ENCODE measurements at regions not wholly inside any gene's neighbourhood (a gene's known extent, or its start where the extent isn't known, plus 50 kb on each side); places are given as distances from the start of the nearest gene placed in this dataset.
"Not testable (repeated sequence)": the region's sequence is repeated elsewhere in the genome, so short reads cannot be mapped to it uniquely, and the experiment has no call there.

DNA sequence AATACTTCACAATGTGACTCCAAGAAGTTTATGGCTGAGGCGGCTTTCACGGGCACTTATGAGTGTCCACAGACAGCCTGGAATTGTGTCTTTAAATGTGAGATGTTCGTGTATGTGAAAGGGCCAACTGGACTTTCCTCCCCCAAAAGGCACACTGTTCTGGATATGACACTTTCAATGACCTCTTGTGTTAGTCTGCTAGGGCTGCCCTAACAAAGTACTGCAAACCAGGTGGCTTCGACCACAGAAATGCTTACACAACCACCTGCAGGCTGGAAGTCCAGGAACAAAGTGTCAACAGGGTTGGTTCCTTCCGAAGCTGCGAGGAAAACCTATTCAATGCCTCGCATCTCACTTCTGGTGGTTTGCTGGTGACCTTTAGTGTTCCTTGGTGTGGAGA, 281.7 kb downstream of the ANAPC1 start:
- not testable (repeated sequence) for DNase-seq (ENCODE audit: low read depth in 1 of 2, low spot score in 1 of 2)

DNA sequence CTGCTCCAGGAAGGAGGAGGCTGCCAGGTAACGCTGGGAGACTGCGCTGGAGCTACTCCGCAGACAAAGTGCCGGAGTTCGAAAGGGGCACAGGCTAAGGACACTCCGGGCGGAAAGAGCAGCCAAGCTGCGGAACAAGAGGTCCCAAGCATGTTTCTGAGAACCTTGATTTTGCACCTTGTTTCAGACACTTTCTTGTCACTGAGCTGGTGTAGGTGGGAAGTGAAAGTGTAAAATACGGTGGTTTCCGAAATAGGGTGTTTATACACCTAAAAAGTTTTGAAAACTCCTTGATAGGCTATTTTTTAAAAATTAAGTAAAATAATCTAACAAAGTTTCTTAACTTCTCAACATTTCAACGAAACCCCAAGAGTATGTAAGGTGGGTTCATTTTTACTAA, 278.2 kb downstream of the ANAPC1 start:
- DNase-seq (ENCODE audit: low read depth in 1 of 2, low spot score in 1 of 2): not testable (repeated sequence)

DNA sequence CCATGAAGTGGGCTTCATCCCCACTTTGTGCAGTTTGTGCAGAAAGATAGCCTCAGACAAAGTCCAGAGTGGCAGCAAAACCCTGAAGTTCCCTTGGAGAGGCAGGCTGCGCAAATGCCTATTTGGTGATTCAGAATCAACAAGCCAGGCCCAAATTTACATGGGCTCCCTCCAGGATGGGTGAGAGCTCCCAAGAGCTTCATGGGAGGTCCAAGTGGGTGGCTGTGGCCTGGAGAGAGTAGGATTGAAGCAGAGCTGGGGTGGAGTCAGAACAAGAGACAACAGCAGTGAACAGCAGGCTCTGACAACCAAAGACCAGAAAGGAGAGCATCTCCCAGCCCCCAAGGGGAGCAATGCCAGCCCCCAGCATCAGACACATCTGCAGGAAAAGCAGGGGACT, 277.4 kb downstream of the ANAPC1 start:
- DNase-seq (ENCODE audit: low read depth in 1 of 2, low spot score in 1 of 2): not testable (repeated sequence)

DNA sequence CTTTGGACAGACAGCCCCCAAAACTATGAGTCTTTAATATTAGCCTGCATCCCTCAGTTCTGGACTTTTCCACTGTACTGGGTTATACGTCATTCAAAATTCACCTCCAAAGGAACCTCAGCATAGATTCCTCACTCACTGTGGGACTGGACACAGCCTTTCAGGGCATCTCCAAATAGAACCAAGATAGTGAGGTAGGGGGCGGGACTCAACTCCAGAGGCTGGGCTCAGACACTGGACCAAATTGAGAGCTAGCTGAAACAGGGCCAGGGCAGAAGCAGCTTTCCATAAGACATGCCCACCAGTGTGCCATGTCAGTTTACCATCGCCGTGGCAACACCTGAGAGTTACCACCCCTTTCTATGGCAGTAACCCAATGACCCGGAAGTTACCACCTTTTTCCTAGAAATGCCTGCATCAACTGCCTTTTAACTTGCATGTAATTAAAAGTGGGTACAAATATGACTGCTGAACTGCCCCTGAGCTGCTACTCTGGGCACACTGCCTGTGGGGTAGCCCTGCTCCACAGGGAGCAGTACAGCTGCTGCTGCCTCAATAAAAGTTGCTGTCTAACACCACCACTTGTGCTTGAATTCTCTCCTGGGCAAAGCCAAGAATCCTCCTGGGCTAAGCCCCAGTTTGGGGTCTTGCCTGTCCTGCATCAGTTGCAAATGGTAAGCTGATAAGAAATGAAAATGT, 274.7 kb downstream of the ANAPC1 start:
- DNase-seq (ENCODE audit: low read depth in 1 of 2, low spot score in 1 of 2): not testable (repeated sequence)

DNA sequence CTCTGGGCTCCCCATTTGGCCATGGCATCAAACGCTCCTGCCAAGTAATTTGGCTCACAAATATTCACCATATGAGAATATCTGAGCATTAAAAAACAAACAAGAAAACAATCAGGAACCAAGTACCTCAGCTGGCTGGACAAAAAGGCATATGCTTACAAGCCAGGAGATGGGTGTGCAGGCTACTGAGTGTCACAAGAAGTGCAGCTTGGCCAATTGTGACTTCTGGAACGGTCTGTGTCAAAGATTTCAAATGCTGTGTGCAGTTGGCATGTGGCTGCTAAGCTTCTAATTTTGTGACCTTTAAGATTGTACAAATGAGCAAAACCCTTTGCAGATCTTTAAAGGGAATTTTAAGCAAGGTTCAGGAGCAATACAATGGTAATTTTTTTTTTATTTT, 274.0 kb downstream of the ANAPC1 start:
- not testable (repeated sequence) for DNase-seq (ENCODE audit: low read depth in 1 of 2, low spot score in 1 of 2)

DNA sequence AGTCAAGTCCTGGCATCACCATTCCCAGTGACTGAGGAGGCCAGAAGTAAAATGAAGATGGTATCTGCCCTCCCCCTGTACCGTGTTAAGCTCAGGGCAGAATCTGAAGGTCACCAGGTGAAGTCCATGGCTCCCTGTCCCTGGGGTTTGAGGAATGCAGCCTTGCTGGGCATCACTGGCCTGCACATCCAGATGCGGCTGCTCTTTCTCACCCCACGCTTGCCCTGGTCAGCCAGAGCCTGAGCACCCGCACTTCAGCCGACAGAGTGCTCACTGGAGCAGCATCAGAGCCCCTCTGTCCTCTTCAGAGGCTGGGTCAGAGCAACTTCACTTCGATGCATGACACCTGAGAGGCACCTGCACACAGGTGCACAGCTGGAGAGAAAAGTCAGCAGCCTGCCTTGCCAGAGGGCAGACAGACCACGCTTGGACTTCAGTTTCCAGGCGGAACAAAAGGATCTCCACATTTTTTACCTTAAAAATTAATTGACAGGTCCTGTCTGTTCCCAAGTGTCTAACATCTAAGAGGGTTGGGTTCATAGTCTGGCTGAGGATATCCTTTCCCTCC, 267.3 kb downstream of the ANAPC1 start:
- DNase-seq (ENCODE audit: low read depth in 1 of 2, low spot score in 1 of 2): no peak

DNA sequence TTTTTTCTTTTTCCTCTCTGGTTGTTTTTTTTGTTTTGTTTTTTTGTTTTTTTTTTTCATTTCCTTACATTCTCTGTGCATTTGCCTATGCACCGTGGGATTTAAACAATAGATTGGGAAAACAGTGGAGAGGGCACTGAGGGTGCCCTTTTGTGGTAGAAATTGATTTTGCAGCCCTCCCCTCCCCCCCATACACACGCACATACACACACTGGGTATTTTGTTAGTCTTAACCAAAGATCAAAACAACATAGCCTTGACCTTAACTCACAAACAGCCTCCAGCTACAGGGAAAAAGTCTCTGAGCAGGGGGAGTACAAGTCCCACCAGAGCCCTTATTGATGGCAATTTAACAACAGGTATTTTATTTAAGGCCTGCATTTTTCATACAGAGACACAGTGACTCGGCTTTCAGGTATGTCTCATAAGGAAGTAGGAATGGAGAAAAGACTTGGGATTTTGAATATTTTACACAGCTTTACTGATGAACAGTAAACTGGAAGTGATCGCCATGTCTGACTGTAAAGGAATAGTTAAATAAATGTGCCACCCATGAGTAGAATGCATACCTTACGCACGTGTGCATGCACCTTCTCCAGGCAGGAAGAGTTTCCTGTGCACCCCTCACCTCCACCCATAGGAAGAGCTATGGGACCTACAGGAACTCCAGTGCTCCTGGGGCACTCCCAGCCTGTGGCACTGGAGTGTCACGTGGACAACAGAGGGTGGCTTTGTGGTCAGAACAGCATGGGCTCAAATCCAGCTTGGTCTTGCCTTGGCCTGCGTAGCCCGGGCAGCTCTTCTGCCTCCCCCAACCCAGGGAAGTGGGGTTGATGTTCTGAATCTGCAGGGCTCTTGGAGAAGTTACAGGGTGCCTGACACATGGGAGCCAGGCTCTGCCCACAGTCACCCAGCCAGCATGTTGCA, 266.4 kb downstream of the ANAPC1 start:
- DNase-seq (ENCODE audit: low read depth in 1 of 2, low spot score in 1 of 2): no peak

DNA sequence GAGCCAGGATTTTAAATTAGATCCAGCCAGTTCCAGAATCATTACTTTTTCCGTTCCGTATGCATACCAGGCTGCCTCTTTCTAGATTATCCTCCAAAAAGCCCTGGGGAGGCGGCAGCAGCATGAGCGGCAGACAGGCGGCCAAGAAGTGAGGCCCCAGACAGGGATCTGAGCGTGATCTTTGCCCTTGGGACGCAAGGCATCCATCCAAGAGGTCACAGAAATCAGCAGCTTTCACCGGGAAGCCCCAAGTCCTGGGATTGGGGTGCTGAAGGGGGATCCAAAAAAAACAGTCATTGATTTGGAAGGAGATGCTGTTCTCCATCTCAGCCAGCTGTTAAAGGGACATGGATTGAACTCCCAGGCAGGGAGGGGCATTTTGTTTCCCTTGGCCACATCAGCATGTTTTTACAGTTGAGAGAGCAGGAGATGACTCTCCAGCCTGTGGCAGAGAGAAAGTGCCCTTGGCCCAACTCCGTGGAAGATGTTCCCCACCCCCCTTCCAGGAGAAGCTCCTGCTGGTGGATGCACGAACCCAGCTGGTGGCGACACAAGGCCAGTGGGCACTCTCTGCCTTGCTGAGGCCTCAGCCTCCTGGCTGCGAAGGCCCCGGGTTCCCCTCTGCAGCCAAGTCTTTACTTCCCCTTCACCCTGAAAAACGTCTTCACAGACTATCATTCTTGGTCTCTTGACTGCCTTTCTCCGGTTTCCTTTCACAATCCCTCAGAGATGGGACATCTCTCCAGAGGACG, 265.6 kb downstream of the ANAPC1 start:
- DNase-seq (ENCODE audit: low read depth in 1 of 2, low spot score in 1 of 2): no peak

DNA sequence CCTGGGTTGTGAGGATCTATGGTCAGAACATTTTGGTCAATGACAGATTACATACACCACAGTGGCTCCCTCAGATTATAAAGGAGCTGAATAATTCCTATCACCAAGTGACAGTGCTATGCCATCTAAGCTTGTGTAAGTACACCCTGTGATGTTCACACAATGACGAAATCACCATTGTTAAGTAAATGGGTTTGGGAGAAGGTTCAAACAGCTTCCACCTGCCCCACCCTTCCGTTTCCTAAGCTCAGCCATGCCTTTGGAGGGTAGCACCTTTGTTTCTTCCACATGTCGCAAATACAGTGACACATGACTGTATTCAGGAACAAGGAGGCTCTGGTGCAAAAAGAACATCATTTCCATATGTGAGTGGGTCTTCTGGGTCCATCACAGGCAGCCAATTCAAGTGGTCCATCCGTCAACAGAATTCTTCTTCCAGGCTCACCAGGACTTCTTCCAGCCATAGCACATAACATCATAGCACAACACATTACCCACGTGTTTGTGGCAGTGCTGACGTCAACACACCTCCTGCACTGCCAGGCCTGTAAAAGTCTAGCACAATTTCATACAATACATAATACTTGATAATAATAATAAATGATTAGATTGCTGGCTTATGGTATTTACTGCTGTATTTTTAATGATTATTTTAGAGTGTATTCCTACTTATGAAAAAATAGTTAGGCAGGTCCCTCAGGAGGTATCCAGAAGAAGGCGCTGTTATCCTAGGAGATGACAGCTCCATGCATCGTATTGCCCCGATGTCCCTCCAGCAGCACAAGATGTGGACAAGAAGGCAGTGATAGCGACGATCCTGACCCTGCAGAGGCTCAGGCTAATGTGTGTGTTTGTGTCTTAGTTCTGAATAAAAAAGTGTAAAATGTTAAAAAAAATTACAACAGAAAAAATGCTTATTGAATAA, 264.8 kb downstream of the ANAPC1 start:
- no peak for DNase-seq (ENCODE audit: low read depth in 1 of 2, low spot score in 1 of 2)

DNA sequence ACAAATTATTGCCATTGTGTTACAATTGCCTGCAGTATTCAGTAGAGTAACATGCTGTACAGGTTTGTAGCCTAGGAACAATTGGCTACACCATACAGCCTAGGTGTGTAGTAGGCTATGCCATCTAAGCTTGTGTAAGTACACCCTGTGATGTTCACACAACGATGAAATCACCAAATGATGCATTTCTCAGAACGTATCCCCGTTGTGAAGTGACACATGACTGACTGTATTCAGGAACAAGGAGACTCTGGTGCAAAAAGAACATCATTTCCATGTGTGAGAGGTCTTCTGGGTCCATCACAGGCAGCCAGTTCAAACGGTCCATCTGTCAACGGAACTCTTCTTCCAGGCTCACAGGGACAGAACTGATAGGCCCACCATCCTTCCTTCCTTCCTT, 263.7 kb downstream of the ANAPC1 start:
- no peak for DNase-seq (ENCODE audit: low read depth in 1 of 2, low spot score in 1 of 2)

DNA sequence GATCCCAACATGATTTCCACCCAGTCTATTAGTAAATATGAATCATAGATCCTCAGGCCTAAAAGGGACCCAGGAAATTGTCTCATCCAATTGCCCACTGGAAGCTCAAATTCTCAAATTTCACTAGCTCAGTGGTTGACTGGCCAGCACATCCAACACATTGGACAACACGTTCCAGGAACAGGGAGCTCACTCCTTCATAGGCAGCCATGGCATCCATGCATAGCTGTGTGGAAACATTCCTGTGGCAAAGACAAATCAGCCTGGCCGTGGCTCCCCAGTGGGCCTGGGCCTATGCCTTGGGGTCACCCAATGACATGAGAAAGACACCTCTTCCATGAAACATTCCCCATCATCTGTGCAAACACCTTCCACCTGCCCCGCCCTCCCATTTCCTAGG, 261.1 kb downstream of the ANAPC1 start:
- DNase-seq (ENCODE audit: low read depth in 1 of 2, low spot score in 1 of 2): no peak

DNA sequence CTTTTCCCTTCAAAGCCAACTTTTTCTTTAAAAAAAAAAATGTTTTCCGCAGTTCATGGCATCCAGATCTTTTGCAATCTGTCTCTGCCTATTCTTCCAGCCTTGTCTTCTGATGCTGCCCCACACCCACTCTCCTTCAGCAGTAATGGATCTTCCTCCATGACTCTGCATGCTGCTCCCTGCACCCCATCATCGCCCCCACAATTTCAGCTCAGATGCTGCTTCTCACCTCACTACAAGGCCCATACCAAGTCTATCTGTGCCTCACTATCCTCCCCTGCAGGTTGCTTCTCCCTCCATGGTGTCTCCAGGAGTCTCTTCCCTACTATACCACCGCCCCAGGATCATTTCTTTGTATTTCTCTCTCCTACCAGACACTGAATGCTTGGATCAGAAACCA, 260.6 kb downstream of the ANAPC1 start:
- DNase-seq (ENCODE audit: low read depth in 1 of 2, low spot score in 1 of 2): no peak

DNA sequence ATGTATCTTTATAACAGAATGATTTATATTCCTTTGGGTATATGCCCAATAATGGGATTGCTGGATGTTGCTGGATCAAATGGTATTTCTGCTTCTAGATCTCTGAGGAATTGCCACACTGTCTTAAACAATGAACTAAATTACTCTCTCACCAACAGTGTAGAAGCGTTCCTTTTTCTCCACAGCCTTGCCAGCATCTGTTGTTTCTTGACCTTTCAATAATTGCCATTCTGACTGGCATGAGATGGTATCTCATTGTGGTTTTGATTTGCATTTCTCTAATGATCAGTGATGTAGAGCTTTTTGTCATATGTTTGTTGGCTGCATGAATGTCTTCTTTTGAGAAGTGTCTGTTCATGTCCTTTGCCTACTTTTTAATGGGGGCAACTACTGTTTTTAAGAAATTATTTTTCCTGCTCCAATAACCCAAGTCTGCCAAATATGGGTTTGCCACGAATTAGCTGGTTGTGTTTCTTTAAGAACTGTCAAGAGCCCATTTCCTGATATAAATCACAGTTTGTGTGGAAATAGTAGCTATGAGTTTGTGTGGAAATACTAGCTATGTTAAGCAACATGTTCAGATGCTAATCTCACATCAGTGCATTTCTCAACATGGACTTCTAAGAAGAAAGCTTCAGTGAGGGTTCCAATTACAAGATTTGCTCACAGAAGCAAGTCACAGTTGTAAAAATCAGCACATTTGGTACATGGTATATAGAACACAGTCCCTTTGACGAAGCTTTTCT, 259.4 kb downstream of the ANAPC1 start:
- no peak for DNase-seq (ENCODE audit: low read depth in 1 of 2, low spot score in 1 of 2)

DNA sequence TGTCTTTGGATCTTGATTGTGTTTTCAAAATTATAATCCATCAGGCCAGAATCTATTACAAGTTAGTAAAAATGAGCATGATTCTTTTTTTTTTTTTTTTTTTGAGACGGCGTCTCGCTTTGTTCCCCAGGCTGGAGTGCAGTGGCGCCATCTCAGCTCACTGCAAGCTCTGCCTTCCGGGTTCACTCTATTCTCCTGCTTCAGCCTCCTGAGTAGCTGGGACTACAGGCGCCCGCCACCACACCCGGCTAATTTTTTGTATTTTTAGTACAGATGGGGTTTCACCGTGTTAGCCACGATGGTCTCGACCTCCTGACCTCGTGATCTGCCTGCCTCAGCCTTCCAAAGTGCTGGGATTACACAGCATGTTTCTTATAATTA, 258.8 kb downstream of the ANAPC1 start:
- DNase-seq (ENCODE audit: low read depth in 1 of 2, low spot score in 1 of 2): not testable (repeated sequence)

DNA sequence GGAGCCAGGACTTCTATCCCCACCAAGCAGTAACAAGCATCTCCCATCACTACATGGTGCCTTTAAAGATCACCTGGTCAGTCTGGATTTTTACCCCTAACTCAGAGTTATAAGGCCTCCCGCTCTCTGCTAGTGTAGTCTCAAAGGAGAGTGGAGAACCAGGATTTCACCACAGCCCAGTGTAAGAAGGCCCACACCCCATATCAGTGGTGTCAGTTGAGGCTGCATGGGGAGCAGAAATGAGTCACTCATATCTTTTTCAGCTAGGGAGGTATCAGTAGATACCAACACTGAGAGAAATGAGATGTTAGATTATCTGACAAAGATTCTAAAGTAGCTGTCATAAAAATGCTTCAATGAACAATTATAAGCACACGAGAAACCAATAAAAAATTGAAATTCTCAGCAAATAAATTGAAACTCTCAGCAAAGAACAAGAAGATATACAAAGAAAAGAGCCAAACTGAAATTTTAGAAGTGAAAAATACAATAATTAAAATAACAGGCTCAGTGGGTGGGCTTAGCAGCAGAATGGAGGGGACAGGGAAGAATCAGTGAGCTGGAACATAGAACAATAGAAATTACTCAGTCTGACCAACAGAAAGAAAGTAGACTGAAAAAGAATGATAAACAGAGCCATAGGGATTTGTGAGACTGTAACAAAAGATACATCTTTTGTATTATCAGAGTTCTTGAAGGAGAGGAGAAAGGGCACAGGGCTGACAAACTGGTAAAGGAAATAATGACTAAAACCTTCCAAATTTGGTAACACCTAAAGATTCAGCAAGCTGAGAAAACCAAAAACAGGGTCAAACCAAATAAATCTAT, 257.7 kb downstream of the ANAPC1 start:
- no peak for DNase-seq (ENCODE audit: low read depth in 1 of 2, low spot score in 1 of 2)

DNA sequence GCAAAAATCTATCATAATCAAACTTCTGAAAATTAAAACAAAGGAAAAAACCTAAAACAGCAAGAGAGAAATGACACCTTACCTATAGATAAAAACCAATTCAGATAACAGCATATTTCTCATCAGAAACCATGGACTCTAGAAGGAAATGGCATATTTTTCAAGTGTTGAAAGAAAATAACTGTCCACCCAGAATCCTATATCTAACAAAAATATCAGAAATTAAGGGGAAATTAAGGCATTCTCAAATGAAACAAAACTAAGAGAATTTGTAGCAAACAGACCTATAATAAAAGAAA, 257.2 kb downstream of the ANAPC1 start:
- DNase-seq (ENCODE audit: low read depth in 1 of 2, low spot score in 1 of 2): no peak

DNA sequence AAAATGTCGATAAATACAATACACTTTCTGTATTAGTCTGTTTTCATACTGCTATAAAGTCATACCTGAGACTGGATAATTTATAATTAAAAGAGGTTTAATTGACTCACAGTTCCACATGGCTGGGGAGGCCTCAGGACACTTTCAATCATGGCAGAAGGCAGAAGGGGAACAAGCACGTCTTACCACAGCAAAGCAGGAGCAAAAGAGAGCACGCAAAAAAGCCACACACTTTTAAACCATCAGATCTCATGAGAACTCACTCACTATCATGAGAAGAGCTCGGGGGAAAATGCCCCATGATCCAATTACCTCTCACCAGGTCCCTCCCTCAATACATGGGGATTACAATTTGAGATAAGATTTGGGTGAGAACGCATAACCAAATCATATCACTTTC, 256.7 kb downstream of the ANAPC1 start:
- no peak for DNase-seq (ENCODE audit: low read depth in 1 of 2, low spot score in 1 of 2)

DNA sequence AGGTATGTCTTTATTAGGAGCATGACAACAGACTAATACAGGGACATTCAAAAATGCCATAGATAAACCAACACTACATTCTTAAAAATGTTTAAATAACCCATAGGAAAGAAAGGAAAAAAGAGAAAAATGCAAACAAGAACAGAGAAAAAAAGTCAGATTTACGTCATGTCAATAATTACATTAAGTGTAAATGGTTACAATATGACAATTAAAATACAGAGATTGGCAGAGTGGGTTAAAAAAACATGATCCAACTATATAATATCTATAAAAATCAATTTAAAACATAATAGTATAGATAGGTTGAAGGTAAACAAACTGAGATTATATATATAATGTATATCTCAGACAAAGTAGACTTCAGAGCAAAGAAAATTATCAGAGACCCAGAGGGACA, 255.8 kb downstream of the ANAPC1 start:
- DNase-seq (ENCODE audit: low read depth in 1 of 2, low spot score in 1 of 2): no peak

DNA sequence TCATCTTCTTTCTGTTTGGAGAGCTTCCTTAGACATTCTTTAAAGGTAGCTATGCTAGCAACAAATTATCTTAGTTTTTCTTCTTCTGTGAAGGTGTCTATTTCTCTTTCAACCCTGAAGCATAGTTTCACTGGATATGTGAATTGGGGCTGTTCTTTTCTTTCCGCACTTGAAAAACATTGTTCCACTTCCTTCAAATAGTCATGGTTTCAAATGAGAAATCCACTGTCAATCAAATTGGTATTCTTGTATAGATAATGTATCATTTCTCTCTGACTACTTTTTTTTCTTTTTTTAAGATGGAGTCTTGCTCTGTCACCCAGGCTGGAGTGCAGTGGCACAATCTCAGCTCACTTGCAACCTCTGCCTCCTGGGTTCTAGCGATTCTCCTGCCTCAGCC, 254.0 kb downstream of the ANAPC1 start:
- DNase-seq (ENCODE audit: low read depth in 1 of 2, low spot score in 1 of 2): no peak

All from stimulated activated CD4-positive, alpha-beta T cell treated with anti-CD3 and anti-CD28 coated beads, Interleukin-15, amount 100 ng/mL, for 1 hour (primary cell).